SU-DHL-6 (cell line): ENCODE measurements at regions not wholly inside any gene's neighbourhood (a gene's known extent, or its start where the extent isn't known, plus 50 kb on each side); places are given as distances from the start of the nearest gene placed in this dataset.

Source experiments
- H2AFZ ChIP-seq: fragments of 200-600 bp; sonication (generic); 2 replicates; pipeline ENCODE4 v1.6.1; 2014; ENCODE audit warnings: low read depth, mild to moderate bottlenecking, moderate library complexity, mixed read lengths, antibody characterized with exemption, low read length; ENCODE audit not compliant: severe bottlenecking
- H3F3A ChIP-seq: fragments of 200-600 bp; shearing (Covaris generic); 2 replicates; pipeline ENCODE4 v1.6.0; 2016; ENCODE audit warnings: antibody characterized with exemption, mild to moderate bottlenecking; ENCODE audit not compliant: insufficient read depth
- H3K27ac ChIP-seq: fragments of 200-600 bp; sonication (generic); 2 replicates; pipeline ENCODE4 v1.5.1; 2016; ENCODE audit warnings: low read depth, mild to moderate bottlenecking, low read length, moderate library complexity, mixed read lengths
- H3K27me3 ChIP-seq: fragments of 200-600 bp; sonication (generic), shearing (Covaris generic); 2 replicates; pipeline ENCODE4 v1.6.0; 2014; ENCODE audit warnings: mild to moderate bottlenecking, low read length
- H3K36me3 ChIP-seq: fragments of 200-600 bp; sonication (generic); 2 replicates; pipeline ENCODE4 v1.6.1; 2014; ENCODE audit warnings: mild to moderate bottlenecking, low read length, mixed read lengths
- H3K4me2 ChIP-seq: fragments of 300-600, 200-600 bp; shearing (Covaris generic), sonication (generic); 2 replicates; pipeline ENCODE4 v1.6.0; 2014; ENCODE audit warnings: low read length, low read depth, mild to moderate bottlenecking; ENCODE audit not compliant: poor library complexity, severe bottlenecking
- H3K4me3 ChIP-seq: fragments of 200-600 bp; sonication (generic); 2 replicates; pipeline ENCODE4 v1.5.1; 2014; ENCODE audit warnings: antibody characterized with exemption, low read length, mild to moderate bottlenecking, mixed read lengths; ENCODE audit not compliant: insufficient read depth, poor library complexity, severe bottlenecking
- H3K79me2 ChIP-seq: fragments of 200-600 bp; sonication (generic); 2 replicates; pipeline ENCODE4 v1.6.1; 2014; ENCODE audit warnings: mild to moderate bottlenecking, low read length, moderate library complexity; ENCODE audit not compliant: insufficient read depth
- H3K9ac ChIP-seq: fragments of 200-600 bp; sonication (generic); 2 replicates; pipeline ENCODE4 v1.7.0; 2014; ENCODE audit warnings: mild to moderate bottlenecking, low read length
- H3K9me2 ChIP-seq: fragments of 200-600 bp; sonication (generic); replicated peaks from 2 replicates; pipeline ENCODE4 v1.6.1; 2014; ENCODE audit warnings: low read length; ENCODE audit not compliant: insufficient read depth
- H3K9me3 ChIP-seq: fragments of 200-600 bp; sonication (generic); 2 replicates; pipeline ENCODE4 v1.6.1; 2014; ENCODE audit warnings: low read length, mixed read lengths; ENCODE audit not compliant: insufficient read depth
- H4K20me1 ChIP-seq: fragments of 200-600 bp; sonication (generic); 2 replicates; pipeline ENCODE4 v1.6.1; 2014; ENCODE audit warnings: low read depth, mild to moderate bottlenecking, antibody characterized with exemption, low read length, moderate library complexity, mixed read lengths
- CTCF ChIP-seq: fragments of 200-600 bp; sonication (generic); IDR thresholded peaks from one replicate; pipeline ENCODE4 v1.5.1; 2017; ENCODE audit warnings: antibody characterized with exemption, mild to moderate bottlenecking, low read length, moderate library complexity; ENCODE audit not compliant: insufficient read depth, poor library complexity, severe bottlenecking
- EZH2phosphoT487 ChIP-seq: fragments of 200-600 bp; sonication (generic), shearing (Covaris generic); conservative IDR thresholded peaks from 2 replicates; pipeline ENCODE4 v1.6.1; 2018; ENCODE audit warnings: mild to moderate bottlenecking, antibody characterized with exemption, low read length, moderate library complexity, mixed read lengths

GRCh38 chr3:36229496-36229895, 150.8 kb upstream of the STAC start:
- no peaks in the 10 kb centered on the region for H3F3A ChIP-seq
- no peaks in the 10 kb centered on the region for H3K27me3 ChIP-seq
- no peak overlapping the region for H2AFZ ChIP-seq
- H3K9me3 ChIP-seq = 0 out of 2 replicates have a peak, but pooled peaks cover 3% of the 10 kb centered on the region
- H4K20me1 ChIP-seq = no peaks in the 10 kb centered on the region
- no peaks in the 10 kb centered on the region for H3K9me2 ChIP-seq
- no peak overlapping the region for H3K4me3 ChIP-seq
- H3K27ac ChIP-seq = no peak overlapping the region
- no peaks in the 10 kb centered on the region for H3K79me2 ChIP-seq
- H3K4me2 ChIP-seq = no peak overlapping the region
- no peak for TF ChIP-seq CTCF
- no peak for TF ChIP-seq EZH2phosphoT487
- H3K9ac ChIP-seq = no peak overlapping the region
- no peaks in the 10 kb centered on the region for H3K36me3 ChIP-seq

GRCh38 chr3:36232797-36233489, 147.4 kb upstream of the STAC start:
- Histone ChIP-seq H3K9ac (no peak overlapping the region), H3K4me2 (no peak overlapping the region), H2AFZ (no peak overlapping the region), H3K4me3 (no peak overlapping the region), H3K27me3 (no peaks in the 10 kb centered on the region), H3K79me2 (no peaks in the 10 kb centered on the region), H3F3A (no peaks in the 10 kb centered on the region), H3K9me3 (no peaks in the 10 kb centered on the region), H3K27ac (no peak overlapping the region), H3K9me2 (no peaks in the 10 kb centered on the region), H4K20me1 (no peaks in the 10 kb centered on the region), H3K36me3 (no peaks in the 10 kb centered on the region)
- TF ChIP-seq EZH2phosphoT487 (no peak), CTCF (no peak)

GRCh38 chr3:36244728-36245127, 135.6 kb upstream of the STAC start:
- Histone ChIP-seq H3K9me3 (no peaks in the 10 kb centered on the region), H2AFZ (no peak overlapping the region), H3K27me3 (no peaks in the 10 kb centered on the region), H3K79me2 (no peaks in the 10 kb centered on the region), H3K27ac (no peak overlapping the region), H3K9me2 (no peaks in the 10 kb centered on the region), H3K4me3 (no peak overlapping the region), H4K20me1 (no peaks in the 10 kb centered on the region), H3K36me3 (no peaks in the 10 kb centered on the region), H3F3A (no peaks in the 10 kb centered on the region), H3K9ac (no peak overlapping the region), H3K4me2 (no peak overlapping the region)
- TF ChIP-seq CTCF (no peak), EZH2phosphoT487 (no peak)
